ENCODE measurements at regions not wholly inside any gene's neighbourhood (a gene's known extent, or its start where the extent isn't known, plus 50 kb on each side); places are given as distances from the start of the nearest gene placed in this dataset.

DNA sequence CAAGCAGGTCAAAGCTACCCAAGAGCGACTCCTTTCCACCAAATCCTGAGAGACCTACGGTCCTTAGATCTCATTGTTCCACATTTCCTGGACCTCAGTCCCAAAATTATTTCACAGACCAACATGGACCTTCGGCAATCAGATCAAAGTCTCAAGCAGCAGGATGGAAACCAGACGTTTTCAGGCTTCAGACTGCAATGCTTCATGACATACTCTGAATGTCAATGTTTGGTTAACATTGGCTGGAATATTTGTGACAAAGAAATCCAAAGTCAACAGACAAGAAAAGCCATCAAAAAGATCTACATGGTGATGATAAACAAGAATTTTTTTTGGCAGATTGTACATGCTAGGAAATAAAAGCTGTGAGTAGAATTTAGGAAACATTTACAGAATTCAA is 1057.3 kb downstream of the ADGRL2 start:
- TF ChIP-seq EP300 (IDR thresholded peaks at IDR 0.05) (no peak), POLR2A (IDR thresholded peaks at IDR 0.05) (no peak), POLR2AphosphoS5 (IDR thresholded peaks at IDR 0.05) (no peak)
- TF ChIP-seq, protein P1, sequence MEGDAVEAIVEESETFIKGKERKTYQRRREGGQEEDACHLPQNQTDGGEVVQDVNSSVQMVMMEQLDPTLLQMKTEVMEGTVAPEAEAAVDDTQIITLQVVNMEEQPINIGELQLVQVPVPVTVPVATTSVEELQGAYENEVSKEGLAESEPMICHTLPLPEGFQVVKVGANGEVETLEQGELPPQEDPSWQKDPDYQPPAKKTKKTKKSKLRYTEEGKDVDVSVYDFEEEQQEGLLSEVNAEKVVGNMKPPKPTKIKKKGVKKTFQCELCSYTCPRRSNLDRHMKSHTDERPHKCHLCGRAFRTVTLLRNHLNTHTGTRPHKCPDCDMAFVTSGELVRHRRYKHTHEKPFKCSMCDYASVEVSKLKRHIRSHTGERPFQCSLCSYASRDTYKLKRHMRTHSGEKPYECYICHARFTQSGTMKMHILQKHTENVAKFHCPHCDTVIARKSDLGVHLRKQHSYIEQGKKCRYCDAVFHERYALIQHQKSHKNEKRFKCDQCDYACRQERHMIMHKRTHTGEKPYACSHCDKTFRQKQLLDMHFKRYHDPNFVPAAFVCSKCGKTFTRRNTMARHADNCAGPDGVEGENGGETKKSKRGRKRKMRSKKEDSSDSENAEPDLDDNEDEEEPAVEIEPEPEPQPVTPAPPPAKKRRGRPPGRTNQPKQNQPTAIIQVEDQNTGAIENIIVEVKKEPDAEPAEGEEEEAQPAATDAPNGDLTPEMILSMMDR (IDR thresholded peaks at IDR 0.05), result no peak

All from suprapubic skin (tissue), 4 donors.